ENCODE measurements at regions not wholly inside any gene's neighbourhood (a gene's known extent, or its start where the extent isn't known, plus 50 kb on each side); places are given as distances from the start of the nearest gene placed in this dataset.

- DNase-seq, result no peak
- H3K27me3 ChIP-seq, result no peaks in the 10 kb centered on the region
- ATAC-seq, result no peak
- TF ChIP-seq POLR2A (IDR thresholded peaks at IDR 0.05) (no peak), CTCF (IDR thresholded peaks at IDR 0.05 in 4 of 5, conservative IDR thresholded peaks at IDR 0.05 in 1 of 5) (no peak)
- H3K27ac ChIP-seq, result no peak overlapping the region
- H3K9me3 ChIP-seq, result no peaks in the 10 kb centered on the region
- H3K36me3 ChIP-seq, result no peaks in the 10 kb centered on the region
- no peak overlapping the region for H3K4me3 ChIP-seq
- no peaks in the 10 kb centered on the region for H3K4me1 ChIP-seq
- intact Hi-C loops (cut with DNase I; ENCODE audit: low total_unique reads) (no loop called here), in situ Hi-C loops (cut with MboI; ENCODE audit: low sequenced_read_pairs in 4 of 4) (no loop called here)
Measured at GRCh38 chr7:79973455-79973854, 161.2 kb upstream of the GNAI1 start.

GRCh38 chr7:79971058-79971457 is 163.6 kb upstream of the GNAI1 start:
- Histone ChIP-seq H3K4me1 (no peaks in the 10 kb centered on the region), H3K4me3 (no peak overlapping the region), H3K9me3 (no peaks in the 10 kb centered on the region), H3K27ac (no peak overlapping the region), H3K36me3 (no peaks in the 10 kb centered on the region), H3K27me3 (no peaks in the 10 kb centered on the region)
- in situ Hi-C loops (cut with MboI; ENCODE audit: low sequenced_read_pairs in 4 of 4), result no loop called here
- intact Hi-C loops (cut with DNase I; ENCODE audit: low total_unique reads), result no loop called here
- DNase-seq (no peak), ATAC-seq (no peak)
- TF ChIP-seq CTCF (IDR thresholded peaks at IDR 0.05 in 4 of 5, conservative IDR thresholded peaks at IDR 0.05 in 1 of 5), result no peak
- no peak for TF ChIP-seq POLR2A (IDR thresholded peaks at IDR 0.05)

- no peak for TF ChIP-seq CTCF (IDR thresholded peaks at IDR 0.05 in 4 of 5, conservative IDR thresholded peaks at IDR 0.05 in 1 of 5)
- Histone ChIP-seq H3K36me3 (no peaks in the 10 kb centered on the region), H3K4me3 (no peak overlapping the region), H3K27me3 (no peaks in the 10 kb centered on the region), H3K27ac (no peak overlapping the region), H3K4me1 (no peaks in the 10 kb centered on the region), H3K9me3 (no peaks in the 10 kb centered on the region)
- intact Hi-C loops (cut with DNase I; ENCODE audit: low total_unique reads), result no loop called here
- DNase-seq (no peak), ATAC-seq (no peak)
- in situ Hi-C loops (cut with MboI; ENCODE audit: low sequenced_read_pairs in 4 of 4), result no loop called here
Measured at GRCh38 chr7:79968894-79969293, 165.7 kb upstream of the GNAI1 start.

- no peaks in the 10 kb centered on the region for H3K36me3 ChIP-seq
- intact Hi-C loops (cut with DNase I; ENCODE audit: low total_unique reads) (no loop called here), in situ Hi-C loops (cut with MboI; ENCODE audit: low sequenced_read_pairs in 4 of 4) (no loop called here)
- no peaks in the 10 kb centered on the region for H3K27me3 ChIP-seq
- TF ChIP-seq CTCF (IDR thresholded peaks at IDR 0.05 in 4 of 5, conservative IDR thresholded peaks at IDR 0.05 in 1 of 5) (no peak), POLR2A (IDR thresholded peaks at IDR 0.05) (no peak)
- no peak overlapping the region for H3K4me3 ChIP-seq
- no peaks in the 10 kb centered on the region for H3K9me3 ChIP-seq
- no peaks in the 10 kb centered on the region for H3K4me1 ChIP-seq
- no peak overlapping the region for H3K27ac ChIP-seq
- ATAC-seq (no peak), DNase-seq (no peak)
Measured at GRCh38 chr7:79968077-79968648, 166.5 kb upstream of the GNAI1 start.

GRCh38 chr7:79965946-79966345 is 168.7 kb upstream of the GNAI1 start:
- in situ Hi-C loops (cut with MboI; ENCODE audit: low sequenced_read_pairs in 4 of 4), result no loop called here
- Histone ChIP-seq H3K36me3 (no peaks in the 10 kb centered on the region), H3K9me3 (no peaks in the 10 kb centered on the region), H3K4me1 (no peaks in the 10 kb centered on the region), H3K27ac (no peak overlapping the region), H3K27me3 (no peaks in the 10 kb centered on the region), H3K4me3 (no peak overlapping the region)
- DNase-seq (no peak), ATAC-seq (no peak)
- intact Hi-C loops (cut with DNase I; ENCODE audit: low total_unique reads), result no loop called here
- TF ChIP-seq CTCF (IDR thresholded peaks at IDR 0.05 in 4 of 5, conservative IDR thresholded peaks at IDR 0.05 in 1 of 5) (no peak), POLR2A (IDR thresholded peaks at IDR 0.05) (no peak)

All from gastrocnemius medialis (tissue), 4 donors.